ENCODE measurements at regions not wholly inside any gene's neighbourhood (a gene's known extent, or its start where the extent isn't known, plus 50 kb on each side); places are given as distances from the start of the nearest gene placed in this dataset.

DNA sequence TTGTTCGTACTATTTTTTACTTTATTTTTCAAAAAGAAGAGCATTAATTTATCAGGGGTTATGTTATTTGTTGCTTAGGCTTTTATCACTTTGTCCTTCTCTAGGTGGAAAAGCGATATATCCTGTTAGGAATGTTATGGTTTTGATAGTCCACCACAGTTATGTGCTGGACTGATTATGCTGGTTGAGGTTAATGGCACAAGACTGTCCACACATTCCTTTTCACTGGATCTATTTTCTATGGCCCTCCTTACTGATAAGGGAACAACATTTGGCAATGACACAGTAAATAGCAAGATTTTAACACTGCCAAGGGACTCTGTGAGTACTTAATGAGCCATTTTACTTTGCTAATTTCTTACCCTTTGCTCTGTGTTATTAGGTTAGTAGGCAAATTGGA, 1212.3 kb downstream of the NXPH1 start:
- Histone ChIP-seq H3K4me3 (ENCODE audit: low read depth, low read length) (no peak overlapping the region), H3K36me3 (ENCODE audit: control insufficient read depth in 2 of 2, insufficient read depth in 1 of 2, low read length in 2 of 2) (no peaks in the 10 kb centered on the region), H3K4me1 (ENCODE audit: control insufficient read depth, insufficient read depth, low read length) (no peaks in the 10 kb centered on the region), H3K9me3 (ENCODE audit: control insufficient read depth, insufficient read depth, low read depth, low read length) (no peaks in the 10 kb centered on the region), H3K27ac (ENCODE audit: extremely low read depth, low read depth, low read length) (no peak overlapping the region)
- TF ChIP-seq, protein P1, sequence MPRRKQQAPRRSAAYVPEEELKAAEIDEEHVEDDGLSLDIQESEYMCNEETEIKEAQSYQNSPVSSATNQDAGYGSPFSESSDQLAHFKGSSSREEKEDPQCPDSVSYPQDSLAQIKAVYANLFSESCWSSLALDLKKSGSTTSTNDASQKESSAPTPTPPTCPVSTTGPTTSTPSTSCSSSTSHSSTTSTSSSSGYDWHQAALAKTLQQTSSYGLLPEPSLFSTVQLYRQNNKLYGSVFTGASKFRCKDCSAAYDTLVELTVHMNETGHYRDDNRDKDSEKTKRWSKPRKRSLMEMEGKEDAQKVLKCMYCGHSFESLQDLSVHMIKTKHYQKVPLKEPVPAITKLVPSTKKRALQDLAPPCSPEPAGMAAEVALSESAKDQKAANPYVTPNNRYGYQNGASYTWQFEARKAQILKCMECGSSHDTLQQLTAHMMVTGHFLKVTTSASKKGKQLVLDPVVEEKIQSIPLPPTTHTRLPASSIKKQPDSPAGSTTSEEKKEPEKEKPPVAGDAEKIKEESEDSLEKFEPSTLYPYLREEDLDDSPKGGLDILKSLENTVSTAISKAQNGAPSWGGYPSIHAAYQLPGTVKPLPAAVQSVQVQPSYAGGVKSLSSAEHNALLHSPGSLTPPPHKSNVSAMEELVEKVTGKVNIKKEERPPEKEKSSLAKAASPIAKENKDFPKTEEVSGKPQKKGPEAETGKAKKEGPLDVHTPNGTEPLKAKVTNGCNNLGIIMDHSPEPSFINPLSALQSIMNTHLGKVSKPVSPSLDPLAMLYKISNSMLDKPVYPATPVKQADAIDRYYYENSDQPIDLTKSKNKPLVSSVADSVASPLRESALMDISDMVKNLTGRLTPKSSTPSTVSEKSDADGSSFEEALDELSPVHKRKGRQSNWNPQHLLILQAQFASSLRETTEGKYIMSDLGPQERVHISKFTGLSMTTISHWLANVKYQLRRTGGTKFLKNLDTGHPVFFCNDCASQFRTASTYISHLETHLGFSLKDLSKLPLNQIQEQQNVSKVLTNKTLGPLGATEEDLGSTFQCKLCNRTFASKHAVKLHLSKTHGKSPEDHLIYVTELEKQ (tag by site-specific recombination; IDR thresholded peaks at IDR 0.05; ENCODE audit: borderline replicate concordance) = no peak
- TF ChIP-seq REST (tag by site-specific recombination; IDR thresholded peaks at IDR 0.05) (no peak), ZNF426 (tag by site-specific recombination; IDR thresholded peaks at IDR 0.05) (no peak), ZNF341 (tag by site-specific recombination; IDR thresholded peaks at IDR 0.05; ENCODE audit: low read depth) (no peak), GLIS1 (tag by site-specific recombination; IDR thresholded peaks at IDR 0.05) (no peak), MYNN (tag by site-specific recombination; IDR thresholded peaks at IDR 0.05; ENCODE audit: borderline replicate concordance) (no peak), GLIS2 (tag by site-specific recombination; IDR thresholded peaks at IDR 0.05) (no peak), ZNF132 (tag by site-specific recombination; IDR thresholded peaks at IDR 0.05; ENCODE audit: borderline replicate concordance) (no peak), ZNF214 (tag by site-specific recombination; IDR thresholded peaks at IDR 0.05; ENCODE audit: borderline replicate concordance) (no peak), ZBTB7A (tag by site-specific recombination; IDR thresholded peaks at IDR 0.05; ENCODE audit: low read depth) (no peak), ZBTB17 (tag by site-specific recombination; IDR thresholded peaks at IDR 0.05) (no peak), ZNF404 (tag by site-specific recombination; IDR thresholded peaks at IDR 0.05) (no peak), OSR2 (tag by site-specific recombination; IDR thresholded peaks at IDR 0.05) (no peak), ZNF501 (tag by site-specific recombination; IDR thresholded peaks at IDR 0.05) (no peak)
- TF ChIP-seq, protein P2, sequence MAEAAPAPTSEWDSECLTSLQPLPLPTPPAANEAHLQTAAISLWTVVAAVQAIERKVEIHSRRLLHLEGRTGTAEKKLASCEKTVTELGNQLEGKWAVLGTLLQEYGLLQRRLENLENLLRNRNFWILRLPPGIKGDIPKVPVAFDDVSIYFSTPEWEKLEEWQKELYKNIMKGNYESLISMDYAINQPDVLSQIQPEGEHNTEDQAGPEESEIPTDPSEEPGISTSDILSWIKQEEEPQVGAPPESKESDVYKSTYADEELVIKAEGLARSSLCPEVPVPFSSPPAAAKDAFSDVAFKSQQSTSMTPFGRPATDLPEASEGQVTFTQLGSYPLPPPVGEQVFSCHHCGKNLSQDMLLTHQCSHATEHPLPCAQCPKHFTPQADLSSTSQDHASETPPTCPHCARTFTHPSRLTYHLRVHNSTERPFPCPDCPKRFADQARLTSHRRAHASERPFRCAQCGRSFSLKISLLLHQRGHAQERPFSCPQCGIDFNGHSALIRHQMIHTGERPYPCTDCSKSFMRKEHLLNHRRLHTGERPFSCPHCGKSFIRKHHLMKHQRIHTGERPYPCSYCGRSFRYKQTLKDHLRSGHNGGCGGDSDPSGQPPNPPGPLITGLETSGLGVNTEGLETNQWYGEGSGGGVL (tag by site-specific recombination; IDR thresholded peaks at IDR 0.05) = no peak
- ChIA-PET POLR2A (no interaction called here), CTCF (no interaction called here)

GRCh38 chr7:9657257-9657656, 1223.8 kb downstream of the NXPH1 start:
- H3K9me3 ChIP-seq (ENCODE audit: control insufficient read depth, insufficient read depth, low read depth, low read length) = no peaks in the 10 kb centered on the region
- H3K27ac ChIP-seq (ENCODE audit: extremely low read depth, low read depth, low read length) = no peak overlapping the region
- H3K4me3 ChIP-seq (ENCODE audit: low read depth, low read length) = no peak overlapping the region
- CTCF ChIA-PET = interaction anchor here (1.1 kb wide), 1 partner anchor 1220 kb away, joined by 4 read pairs; no protein-coding TSS in a partner anchor
- no peaks in the 10 kb centered on the region for H3K36me3 ChIP-seq (ENCODE audit: control insufficient read depth in 2 of 2, insufficient read depth in 1 of 2, low read length in 2 of 2)
- H3K4me1 ChIP-seq (ENCODE audit: control insufficient read depth, insufficient read depth, low read length) = no peaks in the 10 kb centered on the region
- POLR2A ChIA-PET = no interaction called here
- TF ChIP-seq ZNF555 (tag by site-specific recombination; conservative IDR thresholded peaks at IDR 0.05) = no peak
- no peak for TF ChIP-seq ZNF239 (tag by site-specific recombination; IDR thresholded peaks at IDR 0.05)
- no peak for TF ChIP-seq ZNF561 (tag by site-specific recombination; IDR thresholded peaks at IDR 0.05; ENCODE audit: borderline replicate concordance)
- no peak for TF ChIP-seq ZNF2 (tag by site-specific recombination; IDR thresholded peaks at IDR 0.05)
- TF ChIP-seq SCRT1 (tag by site-specific recombination; IDR thresholded peaks at IDR 0.05; ENCODE audit: borderline replicate concordance) = no peak
- no peak for TF ChIP-seq ZBTB7A (tag by site-specific recombination; IDR thresholded peaks at IDR 0.05; ENCODE audit: low read depth)
- no peak for TF ChIP-seq PRDM6 (tag by site-specific recombination; IDR thresholded peaks at IDR 0.05)
- TF ChIP-seq ZNF623 (tag by site-specific recombination; IDR thresholded peaks at IDR 0.05) = no peak
- TF ChIP-seq SP3 (tag by site-specific recombination; IDR thresholded peaks at IDR 0.05) = no peak
- no peak for TF ChIP-seq ZNF16 (tag by site-specific recombination; IDR thresholded peaks at IDR 0.05; ENCODE audit: low read depth)
- no peak for TF ChIP-seq REPIN1 (tag by site-specific recombination; IDR thresholded peaks at IDR 0.05; ENCODE audit: low read depth)
- TF ChIP-seq KLF16 (tag by site-specific recombination; IDR thresholded peaks at IDR 0.05) = no peak

All from HEK293 (cell line).